K562 (cell line): ENCODE measurements at regions not wholly inside any gene's neighbourhood (a gene's known extent, or its start where the extent isn't known, plus 50 kb on each side); places are given as distances from the start of the nearest gene placed in this dataset.

Experiments
- BHLHE40 ChIP-seq: IDR thresholded peaks from 2 replicates; pipeline ENCODE4 v1.6.1; 2011; ENCODE audit warnings: low read length, improper control_type of control experiment
- CHD1 ChIP-seq: fragments of 200-600 bp; sonication (generic); IDR thresholded peaks from one replicate; pipeline ENCODE4 v1.6.1; 2012; ENCODE audit warnings: mild to moderate bottlenecking, moderate library complexity, low read length, inconsistent platforms
- DPF2 ChIP-seq: fragments of 450-650 bp; IDR thresholded peaks from 2 replicates; pipeline ENCODE4 v1.6.1; 2016
- ELF1 ChIP-seq: fragments of 200-800 bp; sonication (Bioruptor generic); IDR thresholded peaks from 2 replicates; pipeline ENCODE4 v1.6.1; 2016; ENCODE audit warnings: missing genetic modification characterization, missing compliant biosample characterization
- ELF4 ChIP-seq: fragments of 450-650 bp; formaldehyde crosslinking; IDR thresholded peaks from 2 replicates; pipeline ENCODE4 v1.4.0; 2022; ENCODE audit warnings: missing genetic modification characterization
- HDAC3 ChIP-seq: fragments of 450-650 bp; IDR thresholded peaks from 2 replicates; pipeline ENCODE4 v1.6.1; 2018; ENCODE audit warnings: borderline replicate concordance, mild to moderate bottlenecking, moderate library complexity; ENCODE audit not compliant: partially characterized antibody
- HIVEP1 ChIP-seq: fragments of 250-450 bp; sonication (Bioruptor Pico); IDR thresholded peaks from 2 replicates; pipeline ENCODE4 v1.4.0; 2020; ENCODE audit warnings: mild to moderate bottlenecking
- NCOA4 ChIP-seq: fragments of 450-650 bp; IDR thresholded peaks from 2 replicates; pipeline ENCODE4 v1.6.1; 2018; ENCODE audit warnings: mild to moderate bottlenecking; ENCODE audit not compliant: partially characterized antibody
- NCOA6 ChIP-seq: fragments of 450-650 bp; IDR thresholded peaks from 2 replicates; pipeline ENCODE4 v1.6.1; 2017; ENCODE audit warnings: mild to moderate bottlenecking
- NFIX ChIP-seq: fragments of 250-450 bp; sonication (Bioruptor Pico); IDR thresholded peaks from 2 replicates; pipeline ENCODE4 v1.4.0; 2020; ENCODE audit warnings: low read depth, mild to moderate bottlenecking, moderate library complexity
- NR2F6 ChIP-seq: fragments of 450-650 bp; formaldehyde crosslinking; IDR thresholded peaks from 2 replicates; pipeline ENCODE4 v1.4.0; 2020; ENCODE audit warnings: mild to moderate bottlenecking
- TEAD4 ChIP-seq, 2 experiments: sonication (generic) in 1 of 2; formaldehyde crosslinking in 1 of 2; IDR thresholded peaks; 2 replicates each; pipeline versions ENCODE4 v1.6.1 to v1.8.0; 2012 to 2022; ENCODE audit warnings: borderline replicate concordance in 1 of 2, inconsistent platforms in 1 of 2, low read length in 1 of 2, mild to moderate bottlenecking in 1 of 2, missing genetic modification reagents in 1 of 2
- ZBED1 ChIP-seq: IDR thresholded peaks from 2 replicates; pipeline ENCODE4 v1.6.1; 2014
- ZBTB11 ChIP-seq, 3 experiments: fragments of 200-800 bp in 1 of 3; fragments of 250-450 bp in 1 of 3; fragments of 450-650 bp in 1 of 3; sonication (Bioruptor Pico) in 1 of 3; sonication (Bioruptor generic) in 1 of 3; formaldehyde crosslinking in 1 of 3; IDR thresholded peaks; 2 replicates each; pipeline versions ENCODE4 v1.6.1 to v1.8.0; 2016 to 2022; ENCODE audit warnings: mild to moderate bottlenecking in 2 of 3, missing genetic modification characterization in 2 of 3, missing compliant biosample characterization in 1 of 3, moderate library complexity in 1 of 3
- ZKSCAN1 ChIP-seq: fragments of 150-350 bp; IDR thresholded peaks from 2 replicates; pipeline ENCODE4 v1.6.1; 2016; ENCODE audit warnings: low read depth, low read length
- ZNF184 ChIP-seq: sonication (generic); formaldehyde crosslinking; IDR thresholded peaks from 2 replicates; pipeline ENCODE4 v1.5.0; 2020; ENCODE audit warnings: missing genetic modification reagents
- ZNF57 ChIP-seq: fragments of 450-650 bp; formaldehyde crosslinking; IDR thresholded peaks from 2 replicates; pipeline ENCODE4 v1.4.0; 2020; ENCODE audit warnings: mild to moderate bottlenecking, moderate library complexity
- TF ChIP-seq, protein P1 (sequence below): fragments of 150-350 bp; IDR thresholded peaks from 2 replicates; pipeline ENCODE4 v1.6.1; 2014; ENCODE audit warnings: low read depth, mild to moderate bottlenecking, low read length, borderline replicate concordance
- TF ChIP-seq, protein P2 (sequence below): sonication (generic); formaldehyde crosslinking; IDR thresholded peaks from 2 replicates; pipeline ENCODE4 v1.8.0; 2022; ENCODE audit warnings: mild to moderate bottlenecking, low read depth, missing genetic modification reagents
- TF ChIP-seq, protein P3 (sequence below), 2 experiments: fragments of 450-650 bp; IDR thresholded peaks; 2 replicates each; pipeline ENCODE4 v1.6.1; 2016

DNA sequence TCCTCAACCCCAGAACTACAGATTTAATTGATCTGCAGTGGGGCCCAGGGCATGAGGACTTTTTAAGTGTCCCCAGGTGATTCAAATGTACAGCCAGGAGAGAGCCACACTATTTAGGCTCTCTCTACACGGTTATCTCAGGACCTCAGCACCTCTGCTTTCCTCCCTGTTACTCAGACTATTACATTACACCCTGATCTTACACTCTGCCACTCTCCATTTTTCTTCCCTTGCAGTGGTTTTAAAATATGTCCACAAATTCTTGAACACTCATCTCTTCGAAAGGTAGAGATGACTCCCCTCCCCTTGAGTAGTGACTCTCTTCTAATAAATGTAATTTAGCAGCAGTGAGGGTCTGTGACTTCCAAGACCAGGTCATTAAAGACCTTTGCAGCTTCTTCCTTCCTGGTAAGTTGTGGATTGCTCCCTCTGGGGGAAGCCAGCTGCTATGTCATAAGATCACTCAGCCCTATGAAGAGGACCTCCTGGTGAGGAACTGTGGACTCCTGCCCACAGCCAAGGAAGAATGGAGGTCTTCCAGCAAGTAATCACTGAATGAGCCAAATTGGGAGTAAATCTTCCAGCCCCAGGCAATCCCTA lies 87.5 kb upstream of the SSBP2 start (continued):
- TF ChIP-seq HIVEP1 (CRISPR knock-in tag), result no peak
- no peak for TF ChIP-seq ZKSCAN1
- TF ChIP-seq, protein P1, sequence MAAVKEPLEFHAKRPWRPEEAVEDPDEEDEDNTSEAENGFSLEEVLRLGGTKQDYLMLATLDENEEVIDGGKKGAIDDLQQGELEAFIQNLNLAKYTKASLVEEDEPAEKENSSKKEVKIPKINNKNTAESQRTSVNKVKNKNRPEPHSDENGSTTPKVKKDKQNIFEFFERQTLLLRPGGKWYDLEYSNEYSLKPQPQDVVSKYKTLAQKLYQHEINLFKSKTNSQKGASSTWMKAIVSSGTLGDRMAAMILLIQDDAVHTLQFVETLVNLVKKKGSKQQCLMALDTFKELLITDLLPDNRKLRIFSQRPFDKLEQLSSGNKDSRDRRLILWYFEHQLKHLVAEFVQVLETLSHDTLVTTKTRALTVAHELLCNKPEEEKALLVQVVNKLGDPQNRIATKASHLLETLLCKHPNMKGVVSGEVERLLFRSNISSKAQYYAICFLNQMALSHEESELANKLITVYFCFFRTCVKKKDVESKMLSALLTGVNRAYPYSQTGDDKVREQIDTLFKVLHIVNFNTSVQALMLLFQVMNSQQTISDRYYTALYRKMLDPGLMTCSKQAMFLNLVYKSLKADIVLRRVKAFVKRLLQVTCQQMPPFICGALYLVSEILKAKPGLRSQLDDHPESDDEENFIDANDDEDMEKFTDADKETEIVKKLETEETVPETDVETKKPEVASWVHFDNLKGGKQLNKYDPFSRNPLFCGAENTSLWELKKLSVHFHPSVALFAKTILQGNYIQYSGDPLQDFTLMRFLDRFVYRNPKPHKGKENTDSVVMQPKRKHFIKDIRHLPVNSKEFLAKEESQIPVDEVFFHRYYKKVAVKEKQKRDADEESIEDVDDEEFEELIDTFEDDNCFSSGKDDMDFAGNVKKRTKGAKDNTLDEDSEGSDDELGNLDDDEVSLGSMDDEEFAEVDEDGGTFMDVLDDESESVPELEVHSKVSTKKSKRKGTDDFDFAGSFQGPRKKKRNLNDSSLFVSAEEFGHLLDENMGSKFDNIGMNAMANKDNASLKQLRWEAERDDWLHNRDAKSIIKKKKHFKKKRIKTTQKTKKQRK, result no peak
- no peak for TF ChIP-seq ELF4 (CRISPR knock-in tag)
- TF ChIP-seq, protein P2, sequence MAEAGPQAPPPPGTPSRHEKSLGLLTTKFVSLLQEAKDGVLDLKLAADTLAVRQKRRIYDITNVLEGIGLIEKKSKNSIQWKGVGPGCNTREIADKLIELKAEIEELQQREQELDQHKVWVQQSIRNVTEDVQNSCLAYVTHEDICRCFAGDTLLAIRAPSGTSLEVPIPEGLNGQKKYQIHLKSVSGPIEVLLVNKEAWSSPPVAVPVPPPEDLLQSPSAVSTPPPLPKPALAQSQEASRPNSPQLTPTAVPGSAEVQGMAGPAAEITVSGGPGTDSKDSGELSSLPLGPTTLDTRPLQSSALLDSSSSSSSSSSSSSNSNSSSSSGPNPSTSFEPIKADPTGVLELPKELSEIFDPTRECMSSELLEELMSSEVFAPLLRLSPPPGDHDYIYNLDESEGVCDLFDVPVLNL (CRISPR knock-in tag), result no peak
- TF ChIP-seq NR2F6 (CRISPR knock-in tag), result no peak
- TF ChIP-seq, protein P3, sequence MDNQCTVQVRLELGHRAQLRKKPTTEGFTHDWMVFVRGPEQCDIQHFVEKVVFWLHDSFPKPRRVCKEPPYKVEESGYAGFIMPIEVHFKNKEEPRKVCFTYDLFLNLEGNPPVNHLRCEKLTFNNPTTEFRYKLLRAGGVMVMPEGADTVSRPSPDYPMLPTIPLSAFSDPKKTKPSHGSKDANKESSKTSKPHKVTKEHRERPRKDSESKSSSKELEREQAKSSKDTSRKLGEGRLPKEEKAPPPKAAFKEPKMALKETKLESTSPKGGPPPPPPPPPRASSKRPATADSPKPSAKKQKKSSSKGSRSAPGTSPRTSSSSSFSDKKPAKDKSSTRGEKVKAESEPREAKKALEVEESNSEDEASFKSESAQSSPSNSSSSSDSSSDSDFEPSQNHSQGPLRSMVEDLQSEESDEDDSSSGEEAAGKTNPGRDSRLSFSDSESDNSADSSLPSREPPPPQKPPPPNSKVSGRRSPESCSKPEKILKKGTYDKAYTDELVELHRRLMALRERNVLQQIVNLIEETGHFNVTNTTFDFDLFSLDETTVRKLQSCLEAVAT (IDR thresholded peaks at IDR 0.05), result 0 out of 4 replicates have a peak, but pooled peaks of 1 of the 2 experiments have one; percentile 15
- TF ChIP-seq ELF1 (tag), result peak; percentile 65; the same call in 1 of the 2 replicates
- no peak for TF ChIP-seq TEAD4 (IDR thresholded peaks at IDR 0.05; ENCODE audit: low read length)
- TF ChIP-seq TEAD4 (CRISPR knock-in tag; IDR thresholded peaks at IDR 0.05; ENCODE audit: borderline replicate concordance), result no peak
- no peak for TF ChIP-seq NCOA6
- no peak for TF ChIP-seq ZBED1
- TF ChIP-seq ZBTB11 (CRISPR knock-in tag; IDR thresholded peaks at IDR 0.05), result no peak
- TF ChIP-seq NCOA4, result no peak
- TF ChIP-seq DPF2, result 0 out of 2 replicates have a peak, but pooled peaks have one; percentile 27
- TF ChIP-seq CHD1, result no peak
- no peak for TF ChIP-seq ZNF57 (CRISPR knock-in tag)
- TF ChIP-seq BHLHE40, result 0 out of 2 replicates have a peak, but pooled peaks have one; percentile 14
- TF ChIP-seq NFIX (CRISPR knock-in tag), result no peak
- TF ChIP-seq HDAC3, result no peak
- TF ChIP-seq ZNF184 (CRISPR knock-in tag), result no peak
